Neural progenitor cell (in vitro differentiated cells): ENCODE measurements at regions not wholly inside any gene's neighbourhood (a gene's known extent, or its start where the extent isn't known, plus 50 kb on each side); places are given as distances from the start of the nearest gene placed in this dataset.

Source experiments
- DNase-seq: peaks from one replicate; pipeline ENCODE4 v3.0.0-alpha.2; 2016; ENCODE audit warnings: low spot score
- H2AFZ ChIP-seq: fragments of 200-600 bp; sonication (generic); replicated peaks from 2 replicates; pipeline ENCODE4 v1.6.1; 2016; ENCODE audit warnings: antibody characterized with exemption
- H3F3A ChIP-seq: fragments of 200-600 bp; sonication (generic); 2 replicates; pipeline ENCODE4 v1.6.1; 2016; ENCODE audit warnings: antibody characterized with exemption, low read depth
- H3K27ac ChIP-seq: fragments of 200-600 bp; sonication (generic); 2 replicates; pipeline ENCODE4 v1.5.1; 2016; ENCODE audit warnings: mild to moderate bottlenecking
- H3K27me3 ChIP-seq: fragments of 200-600 bp; sonication (generic); 2 replicates; pipeline ENCODE4 v1.6.1; 2016; ENCODE audit warnings: mild to moderate bottlenecking, moderate library complexity
- H3K36me3 ChIP-seq: fragments of 200-600 bp; sonication (generic); 2 replicates; pipeline ENCODE4 v1.5.1; 2016
- H3K4me1 ChIP-seq: fragments of 200-600 bp; sonication (generic); 2 replicates; pipeline ENCODE4 v1.6.1; 2016; ENCODE audit warnings: mixed run types
- H3K4me2 ChIP-seq: fragments of 200-600 bp; sonication (generic); 2 replicates; pipeline ENCODE4 v1.6.1; 2016
- H3K4me3 ChIP-seq: fragments of 200-600 bp; sonication (generic); 2 replicates; pipeline ENCODE4 v1.5.1; 2016
- H3K79me2 ChIP-seq: fragments of 200-600 bp; sonication (generic); 2 replicates; pipeline ENCODE4 v1.6.1; 2016; ENCODE audit warnings: low read depth
- H3K9ac ChIP-seq: fragments of 200-600 bp; sonication (generic); 2 replicates; pipeline ENCODE4 v1.6.1; 2016
- H3K9me3 ChIP-seq: fragments of 200-600 bp; sonication (generic); 2 replicates; pipeline ENCODE4 v1.5.1; 2016; ENCODE audit warnings: low read depth
- H4K20me1 ChIP-seq: fragments of 200-600 bp; sonication (generic); 2 replicates; pipeline ENCODE4 v1.6.1; 2016; ENCODE audit warnings: low read depth
- H3K27ac Mint-ChIP-seq: 3 replicates; pipeline ENCODE4 v1.8.0; 2021; ENCODE audit warnings: mixed read lengths
- H3K27me3 Mint-ChIP-seq: 2 replicates; pipeline ENCODE4 v1.8.0; 2022; ENCODE audit warnings: low read depth, mild to moderate bottlenecking, inconsistent platforms, moderate library complexity, mixed read lengths; ENCODE audit not compliant: insufficient read depth
- H3K36me3 Mint-ChIP-seq: 3 replicates; pipeline ENCODE4 v1.8.0; 2021; ENCODE audit warnings: mixed read lengths
- H3K4me1 Mint-ChIP-seq: 3 replicates; pipeline ENCODE4 v1.8.0; 2021; ENCODE audit warnings: mixed read lengths
- H3K4me3 Mint-ChIP-seq: 3 replicates; pipeline ENCODE4 v1.8.0; 2021; ENCODE audit warnings: mild to moderate bottlenecking, moderate library complexity, mixed read lengths
- H3K9me3 Mint-ChIP-seq: 3 replicates; pipeline ENCODE4 v1.8.0; 2020; ENCODE audit warnings: mixed read lengths
- EZH2 ChIP-seq: fragments of 200-600 bp; sonication (generic); IDR thresholded peaks from 2 replicates; pipeline ENCODE4 v1.6.1; 2017; ENCODE audit warnings: antibody characterized with exemption, mild to moderate bottlenecking, moderate library complexity
- EZH2phosphoT487 ChIP-seq: fragments of 200-600 bp; sonication (generic); IDR thresholded peaks from 2 replicates; pipeline ENCODE4 v1.6.1; 2017; ENCODE audit warnings: antibody characterized with exemption
- TF ChIP-seq, protein P1 (sequence below): fragments of 200-600 bp; sonication (generic); IDR thresholded peaks from 2 replicates; pipeline ENCODE4 v1.5.1; 2017; ENCODE audit warnings: antibody characterized with exemption, mild to moderate bottlenecking

DNA sequence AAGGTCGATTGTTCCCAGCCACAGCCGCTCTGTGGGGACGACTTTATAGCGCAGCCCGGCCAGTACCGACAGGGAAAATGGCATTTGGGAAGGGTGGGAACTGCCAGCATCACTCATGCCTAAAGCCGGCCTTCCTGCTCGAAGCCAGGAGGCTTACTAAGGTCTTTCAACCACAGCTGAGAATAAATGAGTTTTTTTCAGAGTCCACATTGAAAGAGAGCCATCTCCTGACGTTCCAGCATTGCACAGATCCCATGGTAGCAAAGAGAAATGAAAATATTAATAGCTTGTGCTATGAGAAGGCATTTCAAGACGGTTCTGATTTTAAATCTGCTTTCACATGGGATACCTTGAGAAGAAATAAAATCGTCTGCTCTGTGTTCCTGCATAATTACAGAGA is 230.2 kb upstream of the IGF1R start:
- DNase-seq: no peak
- no peaks in the 10 kb centered on the region for H3K9me3 Mint-ChIP-seq
- H3K9me3 ChIP-seq: no peaks in the 10 kb centered on the region
- H3K36me3 Mint-ChIP-seq: no peaks in the 10 kb centered on the region
- no peak overlapping the region for H3K9ac ChIP-seq
- H3K4me2 ChIP-seq: no peak overlapping the region
- TF ChIP-seq EZH2phosphoT487 (no peak), EZH2 (no peak)
- TF ChIP-seq, protein P1, sequence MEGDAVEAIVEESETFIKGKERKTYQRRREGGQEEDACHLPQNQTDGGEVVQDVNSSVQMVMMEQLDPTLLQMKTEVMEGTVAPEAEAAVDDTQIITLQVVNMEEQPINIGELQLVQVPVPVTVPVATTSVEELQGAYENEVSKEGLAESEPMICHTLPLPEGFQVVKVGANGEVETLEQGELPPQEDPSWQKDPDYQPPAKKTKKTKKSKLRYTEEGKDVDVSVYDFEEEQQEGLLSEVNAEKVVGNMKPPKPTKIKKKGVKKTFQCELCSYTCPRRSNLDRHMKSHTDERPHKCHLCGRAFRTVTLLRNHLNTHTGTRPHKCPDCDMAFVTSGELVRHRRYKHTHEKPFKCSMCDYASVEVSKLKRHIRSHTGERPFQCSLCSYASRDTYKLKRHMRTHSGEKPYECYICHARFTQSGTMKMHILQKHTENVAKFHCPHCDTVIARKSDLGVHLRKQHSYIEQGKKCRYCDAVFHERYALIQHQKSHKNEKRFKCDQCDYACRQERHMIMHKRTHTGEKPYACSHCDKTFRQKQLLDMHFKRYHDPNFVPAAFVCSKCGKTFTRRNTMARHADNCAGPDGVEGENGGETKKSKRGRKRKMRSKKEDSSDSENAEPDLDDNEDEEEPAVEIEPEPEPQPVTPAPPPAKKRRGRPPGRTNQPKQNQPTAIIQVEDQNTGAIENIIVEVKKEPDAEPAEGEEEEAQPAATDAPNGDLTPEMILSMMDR: no peak
- H3F3A ChIP-seq: no peaks in the 10 kb centered on the region
- peaks cover 20% of the 10 kb centered on the region for H3K4me1 Mint-ChIP-seq
- H3K36me3 ChIP-seq: no peaks in the 10 kb centered on the region
- no peaks in the 10 kb centered on the region for H3K79me2 ChIP-seq
- H4K20me1 ChIP-seq: no peaks in the 10 kb centered on the region
- H3K4me1 ChIP-seq: peaks cover 3% of the 10 kb centered on the region
- no peak overlapping the region for H2AFZ ChIP-seq
- peaks cover 30% of the 10 kb centered on the region for H3K27me3 ChIP-seq
- H3K4me3 Mint-ChIP-seq: no peak overlapping the region
- H3K27ac Mint-ChIP-seq: no peak overlapping the region
- H3K4me3 ChIP-seq: no peak overlapping the region
- no peak overlapping the region for H3K27ac ChIP-seq
- H3K27me3 Mint-ChIP-seq: peaks cover 27% of the 10 kb centered on the region

DNA sequence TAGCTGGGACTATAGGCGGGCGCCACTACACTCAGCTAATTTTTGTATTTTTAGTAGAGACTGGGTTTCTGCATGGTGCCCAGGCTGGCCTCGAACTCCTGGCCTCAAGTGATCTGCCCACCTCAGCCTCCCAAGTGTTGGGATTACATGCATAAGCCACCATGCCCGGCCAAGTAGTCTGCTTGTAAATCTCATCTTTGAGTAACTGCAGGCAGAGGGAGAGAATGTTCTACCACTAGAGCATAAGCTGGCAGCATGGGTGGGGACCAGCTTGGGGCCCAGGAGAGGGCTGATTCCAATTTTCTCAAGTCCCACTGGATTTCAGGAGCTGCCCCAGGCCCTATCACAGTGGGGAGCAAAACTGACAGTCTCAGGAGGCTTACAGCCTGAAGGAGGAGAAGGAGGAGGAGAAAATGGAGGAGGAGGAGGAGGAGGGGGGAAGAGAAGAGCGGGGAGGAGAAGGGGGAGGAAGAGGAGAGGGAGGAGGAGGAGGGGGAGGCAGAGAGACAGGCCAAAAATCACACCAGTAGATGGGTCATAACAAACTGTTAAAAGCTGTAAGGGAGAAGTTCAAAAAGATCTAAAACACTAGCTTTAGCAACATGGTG is 229.1 kb upstream of the IGF1R start:
- peaks cover 31% of the 10 kb centered on the region for H3K27me3 Mint-ChIP-seq
- DNase-seq: no peak

DNA sequence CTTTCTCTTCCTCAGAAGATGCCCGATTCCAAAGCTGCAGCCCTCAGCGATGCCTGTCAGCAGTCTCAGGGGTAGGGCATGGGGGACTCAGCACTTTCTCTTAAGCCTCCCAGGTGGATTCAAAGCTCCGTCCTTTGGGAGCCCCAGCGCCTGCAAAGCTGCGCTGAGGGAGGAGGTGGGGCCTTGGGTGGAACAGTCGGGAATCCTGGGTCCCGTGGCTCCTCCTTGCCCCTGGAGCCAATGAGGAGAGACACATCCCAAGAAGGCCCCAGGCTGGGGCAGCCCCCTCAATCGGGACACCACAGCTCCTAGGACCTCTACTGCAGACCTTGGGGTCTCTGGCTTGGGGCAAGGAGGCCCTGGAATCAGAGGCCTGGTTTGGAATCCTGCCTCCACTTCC is 227.5 kb upstream of the IGF1R start:
- no peak overlapping the region for H3K4me3 ChIP-seq
- H3K9me3 Mint-ChIP-seq: no peaks in the 10 kb centered on the region
- TF ChIP-seq, protein P1: no peak
- H3K4me1 Mint-ChIP-seq: peaks cover 20% of the 10 kb centered on the region
- peaks cover 3% of the 10 kb centered on the region for H3K4me1 ChIP-seq
- H3K36me3 Mint-ChIP-seq: no peaks in the 10 kb centered on the region
- no peak overlapping the region for H3K27ac ChIP-seq
- DNase-seq: no peak
- H3K4me3 Mint-ChIP-seq: no peak overlapping the region
- no peak overlapping the region for H2AFZ ChIP-seq
- no peak overlapping the region for H3K27ac Mint-ChIP-seq
- peaks cover 29% of the 10 kb centered on the region for H3K27me3 Mint-ChIP-seq
- peaks cover 57% of the 10 kb centered on the region for H3K27me3 ChIP-seq
- H3K9ac ChIP-seq: no peak overlapping the region
- no peaks in the 10 kb centered on the region for H4K20me1 ChIP-seq
- H3K4me2 ChIP-seq: no peak overlapping the region
- H3F3A ChIP-seq: no peaks in the 10 kb centered on the region
- H3K9me3 ChIP-seq: no peaks in the 10 kb centered on the region
- H3K36me3 ChIP-seq: no peaks in the 10 kb centered on the region
- H3K79me2 ChIP-seq: no peaks in the 10 kb centered on the region

More for the DNA sequence above, 229.1 kb upstream of the IGF1R start:
- Histone ChIP-seq H2AFZ (no peak overlapping the region), H3K4me1 (peaks cover 3% of the 10 kb centered on the region), H4K20me1 (no peaks in the 10 kb centered on the region), H3K27ac (no peak overlapping the region), H3F3A (no peaks in the 10 kb centered on the region), H3K9me3 (no peaks in the 10 kb centered on the region), H3K79me2 (no peaks in the 10 kb centered on the region), H3K4me3 (no peak overlapping the region), H3K27me3 (peaks cover 42% of the 10 kb centered on the region), H3K4me2 (no peak overlapping the region), H3K9ac (no peak overlapping the region), H3K36me3 (no peaks in the 10 kb centered on the region)
- Mint-ChIP-seq H3K4me3 (no peak overlapping the region), H3K36me3 (no peaks in the 10 kb centered on the region), H3K4me1 (peaks cover 20% of the 10 kb centered on the region), H3K9me3 (no peaks in the 10 kb centered on the region), H3K27ac (no peak overlapping the region)
- TF ChIP-seq EZH2phosphoT487 (no peak), EZH2 (no peak)
- TF ChIP-seq, protein P1: no peak
